Endothelial cell of umbilical vein (primary cell): ENCODE measurements at regions not wholly inside any gene's neighbourhood (a gene's known extent, or its start where the extent isn't known, plus 50 kb on each side); places are given as distances from the start of the nearest gene placed in this dataset.

Experiments
- BruUV-seq: library from RNA; stranded (reverse); fragments of 400-500 nt; replicated peaks from 2 replicates; lab custom pipeline; 2021; lab: Mats Ljungman, UMichigan
- CTCF ChIA-PET: fragments of 300-600, 350-600 bp; sonication (Branson Sonifier 250); formaldehyde crosslinking; loops from one replicate; lab custom pipeline; 2021; ENCODE audit warnings: antibody characterized with exemption, inconsistent platforms; lab: Charles Lee
- POLR2A ChIA-PET: fragments of 300-600, 350-600 bp; sonication (Branson Sonifier 250); formaldehyde crosslinking; loops from one replicate; lab custom pipeline; 2021; ENCODE audit warnings: antibody characterized with exemption, inconsistent platforms; lab: Charles Lee
- DNase-seq: peaks from one replicate; pipeline ENCODE4 v3.0.0-alpha.2; 2011; ENCODE audit warnings: low read depth, low spot score
- FAIRE-seq: peaks from 2 replicates; lab custom pipeline; 2011; peaks lifted over from hg19 to GRCh38; lab: Jason Lieb, UNC
- H2AFZ ChIP-seq: 2 replicates; pipeline ENCODE4 v1.6.0; 2012; ENCODE audit warnings: low read depth, low read length, control low read depth, inconsistent platforms
- H3K27ac ChIP-seq: 2 replicates; pipeline ENCODE4 v1.5.1; 2011; ENCODE audit warnings: low read depth, mild to moderate bottlenecking, control low read depth, low read length, moderate library complexity; ENCODE audit not compliant: insufficient read depth
- H3K27me3 ChIP-seq, 2 experiments: 2 replicates each; pipeline versions ENCODE4 v1.6.0 to v1.6.1; 2011; ENCODE audit warnings: low read length in 2 of 2, mixed read lengths in 1 of 2; ENCODE audit not compliant: control insufficient read depth in 2 of 2, insufficient read depth in 2 of 2
- H3K36me3 ChIP-seq, 2 experiments: 2 replicates in 1 of 2; 3 replicates in 1 of 2; pipeline ENCODE4 v1.5.1; 2011; ENCODE audit warnings: low read length in 2 of 2, mild to moderate bottlenecking in 1 of 2, moderate library complexity in 1 of 2; ENCODE audit not compliant: control insufficient read depth in 2 of 2, insufficient read depth in 2 of 2; ENCODE audit errors: extremely low read depth in 1 of 2
- H3K4me1 ChIP-seq: 3 replicates; pipeline ENCODE4 v1.5.1; 2011; ENCODE audit warnings: mild to moderate bottlenecking, low read length; ENCODE audit not compliant: control insufficient read depth, insufficient read depth; ENCODE audit errors: extremely low read depth
- H3K4me2 ChIP-seq: 2 replicates; pipeline ENCODE4 v1.6.1; 2011; ENCODE audit warnings: low read length, control low read depth, mixed read lengths; ENCODE audit not compliant: insufficient read depth
- H3K4me3 ChIP-seq, 3 experiments: fragments of 200-600 bp in 1 of 3; sonication (generic), shearing (Covaris generic) in 1 of 3; replicated peaks in 1 of 3; 2 replicates each; pipeline ENCODE4 v1.5.1; 2011 to 2016; ENCODE audit warnings: control low read depth in 3 of 3, low read length in 3 of 3, mild to moderate bottlenecking in 2 of 3, inconsistent platforms in 1 of 3, low read depth in 1 of 3, moderate library complexity in 1 of 3; ENCODE audit not compliant: insufficient read depth in 1 of 3
- H3K79me2 ChIP-seq: 2 replicates; pipeline ENCODE4 v1.6.0; 2012; ENCODE audit warnings: low read length, inconsistent platforms; ENCODE audit not compliant: control insufficient read depth, insufficient read depth
- H3K9ac ChIP-seq: replicated peaks from 2 replicates; pipeline ENCODE3; 2011; ENCODE audit warnings: low read length, control low read depth; ENCODE audit not compliant: insufficient read depth; ENCODE audit errors: extremely low read depth
- H3K9me1 ChIP-seq: replicated peaks from 3 replicates; pipeline ENCODE4 v1.6.0; 2011; ENCODE audit warnings: mild to moderate bottlenecking, low read length; ENCODE audit not compliant: control insufficient read depth, insufficient read depth; ENCODE audit errors: extremely low read depth
- H3K9me3 ChIP-seq: replicated peaks from 2 replicates; pipeline ENCODE4 v1.5.1; 2012; ENCODE audit warnings: low read length, inconsistent platforms; ENCODE audit not compliant: control insufficient read depth, insufficient read depth
- H4K20me1 ChIP-seq: replicated peaks from 2 replicates; pipeline ENCODE3; 2011; ENCODE audit warnings: mild to moderate bottlenecking, low read length; ENCODE audit not compliant: control insufficient read depth, insufficient read depth; ENCODE audit errors: extremely low read depth
- CTCF ChIP-seq, 2 donors: IDR thresholded peaks; 1 replicate in 1 of 2; 2 replicates in 1 of 2; pipeline ENCODE4 v1.5.1; 2011; ENCODE audit warnings: low read length in 2 of 2, mild to moderate bottlenecking in 2 of 2, moderate library complexity in 2 of 2, control low read depth in 1 of 2, inconsistent platforms in 1 of 2, low read depth in 1 of 2; ENCODE audit not compliant: insufficient read depth in 1 of 2; ENCODE audit errors: extremely low read depth in 1 of 2
- EZH2 ChIP-seq: IDR thresholded peaks from 2 replicates; pipeline ENCODE4 v1.6.1; 2012; ENCODE audit warnings: borderline replicate concordance, low read depth, mild to moderate bottlenecking, moderate library complexity, low read length, inconsistent platforms; ENCODE audit not compliant: severe bottlenecking
- FOS ChIP-seq: IDR thresholded peaks from 2 replicates; pipeline ENCODE4 v1.6.1; 2011; ENCODE audit warnings: mild to moderate bottlenecking, low read length, moderate library complexity, borderline replicate concordance; ENCODE audit not compliant: insufficient read depth
- GATA2 ChIP-seq: IDR thresholded peaks from 2 replicates; pipeline ENCODE4 v1.7.0; 2011; ENCODE audit warnings: low read depth, mild to moderate bottlenecking, moderate library complexity, mixed read lengths, low read length; ENCODE audit not compliant: insufficient read length, insufficient read depth
- JUN ChIP-seq: IDR thresholded peaks from 2 replicates; pipeline ENCODE4 v1.6.1; 2011; ENCODE audit warnings: borderline replicate concordance, low read depth; ENCODE audit not compliant: insufficient read length, insufficient read depth
- MAX ChIP-seq: IDR thresholded peaks from 2 replicates; pipeline ENCODE4 v1.6.1; 2011; ENCODE audit not compliant: insufficient read depth, insufficient read length
- MYC ChIP-seq: IDR thresholded peaks from one replicate; pipeline ENCODE4 v1.6.1; 2011; ENCODE audit warnings: mild to moderate bottlenecking, low read depth, low read length
- POLR2A ChIP-seq: IDR thresholded peaks from 2 replicates; pipeline ENCODE4 v1.6.1; 2012; ENCODE audit warnings: low read depth, mild to moderate bottlenecking, control low read depth, low read length
- POLR2AphosphoS5 ChIP-seq: IDR thresholded peaks from 2 replicates; pipeline ENCODE4 v1.6.1; 2012; ENCODE audit warnings: low read depth, mild to moderate bottlenecking, control low read depth, low read length, moderate library complexity; ENCODE audit not compliant: insufficient read depth
- dilution Hi-C: fragments of 300-500 bp; cut with MboI; formaldehyde crosslinking; loops from one replicate; pipeline ENCODE4 v1.15.0; 2019; ENCODE audit warnings: low sequenced_read_pairs; ENCODE audit not compliant: extremely low pct_ligation_motif_present
- intact Hi-C: fragments of 100-400 bp; cut with micrococcal nuclease; formaldehyde crosslinking; loops from one replicate; pipeline ENCODE4 v1.10.0; 2022

- FAIRE-seq = no peak
- H2AFZ ChIP-seq = no peak overlapping the region
- dilution Hi-C loops = no loop called here
Observed at GRCh38 chr11:115104851-115105453, 399.3 kb downstream of the CADM1 start.

More at GRCh38 chr11:115104851-115105453, 399.3 kb downstream of the CADM1 start:
- no TSS peak for BruUV-seq
- POLR2A ChIA-PET = no interaction called here
- DNase-seq = no peak
- Histone ChIP-seq H3K27me3 (no peaks in the 10 kb centered on the region), H3K4me2 (no peak overlapping the region), H3K79me2 (no peaks in the 10 kb centered on the region), H3K4me3 (no peak overlapping the region), H3K9me1 (no peaks in the 10 kb centered on the region), H4K20me1 (no peaks in the 10 kb centered on the region), H3K4me1 (no peaks in the 10 kb centered on the region), H3K9me3 (peaks cover 3% of the 10 kb centered on the region), H3K36me3 (no peaks in the 10 kb centered on the region), H3K27ac (no peak overlapping the region), H3K9ac (no peak overlapping the region)
- CTCF ChIA-PET = no interaction called here
- TF ChIP-seq CTCF (IDR thresholded peaks at IDR 0.05; ENCODE audit: extremely low read depth in 1 of 2, insufficient read depth in 1 of 2, low read depth in 1 of 2, low read length in 2 of 2) = no peak
- no peak for TF ChIP-seq GATA2
- no peak for TF ChIP-seq MYC
- no peak for TF ChIP-seq JUN
- TF ChIP-seq POLR2A = no peak
- TF ChIP-seq POLR2AphosphoS5 = no peak
- no peak for TF ChIP-seq FOS
- no peak for TF ChIP-seq EZH2
- no peak for TF ChIP-seq MAX
- intact Hi-C loops = no loop called here
